ENCODE measurements at regions not wholly inside any gene's neighbourhood (a gene's known extent, or its start where the extent isn't known, plus 50 kb on each side); places are given as distances from the start of the nearest gene placed in this dataset.

GRCh38 chr3:18872466-18872865, 275.8 kb upstream of the KCNH8 start:
- no peak for TF ChIP-seq TAF1 (IDR thresholded peaks at IDR 0.05; ENCODE audit: low read depth)
- TF ChIP-seq, protein P1, sequence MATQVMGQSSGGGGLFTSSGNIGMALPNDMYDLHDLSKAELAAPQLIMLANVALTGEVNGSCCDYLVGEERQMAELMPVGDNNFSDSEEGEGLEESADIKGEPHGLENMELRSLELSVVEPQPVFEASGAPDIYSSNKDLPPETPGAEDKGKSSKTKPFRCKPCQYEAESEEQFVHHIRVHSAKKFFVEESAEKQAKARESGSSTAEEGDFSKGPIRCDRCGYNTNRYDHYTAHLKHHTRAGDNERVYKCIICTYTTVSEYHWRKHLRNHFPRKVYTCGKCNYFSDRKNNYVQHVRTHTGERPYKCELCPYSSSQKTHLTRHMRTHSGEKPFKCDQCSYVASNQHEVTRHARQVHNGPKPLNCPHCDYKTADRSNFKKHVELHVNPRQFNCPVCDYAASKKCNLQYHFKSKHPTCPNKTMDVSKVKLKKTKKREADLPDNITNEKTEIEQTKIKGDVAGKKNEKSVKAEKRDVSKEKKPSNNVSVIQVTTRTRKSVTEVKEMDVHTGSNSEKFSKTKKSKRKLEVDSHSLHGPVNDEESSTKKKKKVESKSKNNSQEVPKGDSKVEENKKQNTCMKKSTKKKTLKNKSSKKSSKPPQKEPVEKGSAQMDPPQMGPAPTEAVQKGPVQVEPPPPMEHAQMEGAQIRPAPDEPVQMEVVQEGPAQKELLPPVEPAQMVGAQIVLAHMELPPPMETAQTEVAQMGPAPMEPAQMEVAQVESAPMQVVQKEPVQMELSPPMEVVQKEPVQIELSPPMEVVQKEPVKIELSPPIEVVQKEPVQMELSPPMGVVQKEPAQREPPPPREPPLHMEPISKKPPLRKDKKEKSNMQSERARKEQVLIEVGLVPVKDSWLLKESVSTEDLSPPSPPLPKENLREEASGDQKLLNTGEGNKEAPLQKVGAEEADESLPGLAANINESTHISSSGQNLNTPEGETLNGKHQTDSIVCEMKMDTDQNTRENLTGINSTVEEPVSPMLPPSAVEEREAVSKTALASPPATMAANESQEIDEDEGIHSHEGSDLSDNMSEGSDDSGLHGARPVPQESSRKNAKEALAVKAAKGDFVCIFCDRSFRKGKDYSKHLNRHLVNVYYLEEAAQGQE (IDR thresholded peaks at IDR 0.05; ENCODE audit: low read depth), result no peak
- no peak for TF ChIP-seq MAX (IDR thresholded peaks at IDR 0.05)
- TF ChIP-seq EGR1 (IDR thresholded peaks at IDR 0.05), result no peak
- no peak for TF ChIP-seq TCF12 (IDR thresholded peaks at IDR 0.05; ENCODE audit: low read depth)
- no peak for TF ChIP-seq FOXM1 (IDR thresholded peaks at IDR 0.05; ENCODE audit: borderline replicate concordance, low read depth)
- no peak for TF ChIP-seq CEBPB (IDR thresholded peaks at IDR 0.05)
- TF ChIP-seq, protein P2, sequence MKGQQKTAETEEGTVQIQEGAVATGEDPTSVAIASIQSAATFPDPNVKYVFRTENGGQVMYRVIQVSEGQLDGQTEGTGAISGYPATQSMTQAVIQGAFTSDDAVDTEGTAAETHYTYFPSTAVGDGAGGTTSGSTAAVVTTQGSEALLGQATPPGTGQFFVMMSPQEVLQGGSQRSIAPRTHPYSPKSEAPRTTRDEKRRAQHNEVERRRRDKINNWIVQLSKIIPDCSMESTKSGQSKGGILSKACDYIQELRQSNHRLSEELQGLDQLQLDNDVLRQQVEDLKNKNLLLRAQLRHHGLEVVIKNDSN (IDR thresholded peaks at IDR 0.05), result no peak
- TF ChIP-seq YY1 (IDR thresholded peaks at IDR 0.05; ENCODE audit: low read depth), result no peak
- no peak for TF ChIP-seq EP300 (IDR thresholded peaks at IDR 0.05; ENCODE audit: borderline replicate concordance)
- TF ChIP-seq ZBTB7A (IDR thresholded peaks at IDR 0.05; ENCODE audit: low read depth), result no peak
- no peak for TF ChIP-seq CREB1 (IDR thresholded peaks at IDR 0.05; ENCODE audit: low read depth)
- no peak for TF ChIP-seq TEAD4 (IDR thresholded peaks at IDR 0.05)
- TF ChIP-seq NFIC (IDR thresholded peaks at IDR 0.05), result no peak
- no peak for TF ChIP-seq RAD21 (IDR thresholded peaks at IDR 0.05; ENCODE audit: low read depth)

DNA sequence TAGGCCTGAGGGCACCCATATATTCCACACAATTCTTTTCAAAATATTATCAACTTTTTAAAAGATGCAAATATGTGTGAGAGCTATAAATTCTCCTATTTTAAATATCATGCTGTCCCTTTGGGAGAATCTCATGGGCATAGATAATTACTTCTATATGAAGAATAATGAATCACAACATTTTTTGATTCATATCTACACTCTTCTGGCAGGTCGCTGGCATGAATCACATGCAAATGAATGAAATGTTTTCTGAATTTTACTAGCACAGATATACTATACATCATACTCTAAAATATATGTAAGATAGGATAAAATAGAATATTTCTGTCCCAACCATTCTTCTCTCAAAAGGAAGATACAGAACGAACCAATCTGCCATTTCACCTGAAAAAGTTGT, 277.7 kb upstream of the KCNH8 start:
- no peak for TF ChIP-seq TCF12 (IDR thresholded peaks at IDR 0.05; ENCODE audit: low read depth)
- TF ChIP-seq FOXM1 (IDR thresholded peaks at IDR 0.05; ENCODE audit: borderline replicate concordance, low read depth), result no peak
- TF ChIP-seq, protein P1 (IDR thresholded peaks at IDR 0.05; ENCODE audit: low read depth), result no peak
- no peak for TF ChIP-seq EP300 (IDR thresholded peaks at IDR 0.05; ENCODE audit: borderline replicate concordance)
- no peak for TF ChIP-seq YY1 (IDR thresholded peaks at IDR 0.05; ENCODE audit: low read depth)
- no peak for TF ChIP-seq ZBTB7A (IDR thresholded peaks at IDR 0.05; ENCODE audit: low read depth)
- TF ChIP-seq EGR1 (IDR thresholded peaks at IDR 0.05), result no peak
- TF ChIP-seq NFIC (IDR thresholded peaks at IDR 0.05), result no peak
- no peak for TF ChIP-seq TEAD4 (IDR thresholded peaks at IDR 0.05)

- no peak for TF ChIP-seq TEAD4 (IDR thresholded peaks at IDR 0.05)
- TF ChIP-seq FOXM1 (IDR thresholded peaks at IDR 0.05; ENCODE audit: borderline replicate concordance, low read depth), result no peak
- TF ChIP-seq CEBPB (IDR thresholded peaks at IDR 0.05), result no peak
- TF ChIP-seq MAX (IDR thresholded peaks at IDR 0.05), result no peak
- TF ChIP-seq, protein P2 (IDR thresholded peaks at IDR 0.05), result no peak
- TF ChIP-seq EP300 (IDR thresholded peaks at IDR 0.05; ENCODE audit: borderline replicate concordance), result no peak
- no peak for TF ChIP-seq TCF12 (IDR thresholded peaks at IDR 0.05; ENCODE audit: low read depth)
- TF ChIP-seq YY1 (IDR thresholded peaks at IDR 0.05; ENCODE audit: low read depth), result no peak
- TF ChIP-seq NFIC (IDR thresholded peaks at IDR 0.05), result no peak
- TF ChIP-seq ZBTB7A (IDR thresholded peaks at IDR 0.05; ENCODE audit: low read depth), result no peak
- no peak for TF ChIP-seq TAF1 (IDR thresholded peaks at IDR 0.05; ENCODE audit: low read depth)
- TF ChIP-seq EGR1 (IDR thresholded peaks at IDR 0.05), result no peak
- TF ChIP-seq, protein P1 (IDR thresholded peaks at IDR 0.05; ENCODE audit: low read depth), result no peak
- no peak for TF ChIP-seq CREB1 (IDR thresholded peaks at IDR 0.05; ENCODE audit: low read depth)
Measured at GRCh38 chr3:18870074-18870640, 278.2 kb upstream of the KCNH8 start.

GRCh38 chr3:18868911-18869689, 279.2 kb upstream of the KCNH8 start:
- TF ChIP-seq, protein P1 (IDR thresholded peaks at IDR 0.05; ENCODE audit: low read depth), result no peak
- no peak for TF ChIP-seq MAX (IDR thresholded peaks at IDR 0.05)

Data from Ishikawa (cell line).